Activated CD4-positive, alpha-beta T cell treated with anti-CD3 and anti-CD28 coated beads for 36 hours (primary cell): ENCODE measurements at regions not wholly inside any gene's neighbourhood (a gene's known extent, or its start where the extent isn't known, plus 50 kb on each side); places are given as distances from the start of the nearest gene placed in this dataset.

Experiments used
- ATAC-seq: fragments of 200-7000 bp; cut with Tn5 transposase; one replicate; pipeline ENCODE4 v1.10.0; 2021; ENCODE audit warnings: mild to moderate bottlenecking, moderate library complexity
- CTCF ChIA-PET: fragments of 350-600 bp; sonication (Branson Sonifier 250); formaldehyde crosslinking; loops from one replicate; lab custom pipeline; 2021; ENCODE audit warnings: antibody characterized with exemption; lab: Charles Lee
- POLR2A ChIA-PET: fragments of 350-600 bp; sonication (Branson Sonifier 250); formaldehyde crosslinking; loops from one replicate; lab custom pipeline; 2021; ENCODE audit warnings: antibody characterized with exemption, inconsistent platforms; lab: Charles Lee
- DNase-seq: peaks from one replicate; pipeline ENCODE4 v3.0.0-alpha.2; 2020
- H3K27ac Mint-ChIP-seq: one replicate; pipeline ENCODE4 v1.8.0; 2021; ENCODE audit warnings: mixed read lengths
- H3K27me3 Mint-ChIP-seq: one replicate; pipeline ENCODE4 v1.8.0; 2021; ENCODE audit warnings: mixed read lengths
- H3K36me3 Mint-ChIP-seq: one replicate; pipeline ENCODE4 v1.8.0; 2021; ENCODE audit warnings: low read depth, mixed read lengths
- H3K4me1 Mint-ChIP-seq: one replicate; pipeline ENCODE4 v1.8.0; 2021; ENCODE audit warnings: mixed read lengths
- H3K4me3 Mint-ChIP-seq: one replicate; pipeline ENCODE4 v1.8.0; 2021; ENCODE audit warnings: mild to moderate bottlenecking, moderate library complexity, mixed read lengths
- H3K9me3 Mint-ChIP-seq: one replicate; pipeline ENCODE4 v1.8.0; 2021; ENCODE audit warnings: low read depth, mixed read lengths
- intact Hi-C, 2 experiments: fragments of 100-400 bp; cut with DNase I in 1 of 2; cut with micrococcal nuclease in 1 of 2; formaldehyde crosslinking; loops; one replicate each; pipeline versions ENCODE4 v1.14.2 to v1.15.1; 2022 to 2024; cut with DNase I, micrococcal nuclease

GRCh38 chr3:74045000-74045399, 420.3 kb upstream of the PDZRN3 start:
- no peak overlapping the region for H3K27ac Mint-ChIP-seq

DNA sequence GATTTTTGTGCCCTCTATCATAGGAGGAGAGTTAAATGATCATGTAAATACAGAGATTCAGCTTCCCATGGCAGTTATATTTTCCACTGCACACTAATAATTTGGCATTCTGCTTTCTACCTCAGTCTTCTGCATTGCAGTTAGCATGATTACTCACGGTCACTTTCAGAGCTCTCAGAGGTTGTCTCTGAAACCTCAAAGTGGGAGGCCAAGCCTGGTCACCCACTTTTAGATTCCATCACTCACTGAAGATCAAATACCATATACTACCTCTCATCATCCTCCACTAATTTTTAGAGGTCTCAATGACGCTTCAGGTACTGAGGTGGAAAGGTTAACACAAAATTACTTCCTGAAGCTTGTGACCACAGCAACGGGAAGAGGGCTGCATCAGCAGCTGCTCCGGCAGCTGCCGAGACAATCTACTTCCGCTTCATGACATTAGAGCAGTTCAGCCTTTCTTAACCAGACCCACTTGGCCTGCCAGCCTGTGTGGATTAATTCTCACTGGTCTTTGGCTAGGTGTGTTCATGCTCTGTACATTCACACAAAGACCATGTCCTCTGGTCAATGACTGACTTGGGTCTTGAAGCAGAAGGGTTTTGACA, 416.4 kb upstream of the PDZRN3 start:
- CTCF ChIA-PET, result no interaction called here
- ATAC-seq (no peak), DNase-seq (no peak)
- intact Hi-C loops, result no loop called here
- H3K27me3 Mint-ChIP-seq, result no peaks in the 10 kb centered on the region
- no peak overlapping the region for H3K27ac Mint-ChIP-seq
- no peak overlapping the region for H3K4me3 Mint-ChIP-seq
- H3K4me1 Mint-ChIP-seq, result no peaks in the 10 kb centered on the region
- peaks cover 2% of the 10 kb centered on the region for H3K9me3 Mint-ChIP-seq
- POLR2A ChIA-PET, result no interaction called here
- no peaks in the 10 kb centered on the region for H3K36me3 Mint-ChIP-seq

More at GRCh38 chr3:74045000-74045399, 420.3 kb upstream of the PDZRN3 start:
- ChIA-PET CTCF (no interaction called here), POLR2A (no interaction called here)
- H3K4me1 Mint-ChIP-seq, result no peaks in the 10 kb centered on the region
- DNase-seq, result no peak
- no peaks in the 10 kb centered on the region for H3K36me3 Mint-ChIP-seq
- H3K27me3 Mint-ChIP-seq, result no peaks in the 10 kb centered on the region
- H3K4me3 Mint-ChIP-seq, result no peak overlapping the region
- ATAC-seq, result no peak
- intact Hi-C loops, result no loop called here
- peaks cover 4% of the 10 kb centered on the region for H3K9me3 Mint-ChIP-seq

DNA sequence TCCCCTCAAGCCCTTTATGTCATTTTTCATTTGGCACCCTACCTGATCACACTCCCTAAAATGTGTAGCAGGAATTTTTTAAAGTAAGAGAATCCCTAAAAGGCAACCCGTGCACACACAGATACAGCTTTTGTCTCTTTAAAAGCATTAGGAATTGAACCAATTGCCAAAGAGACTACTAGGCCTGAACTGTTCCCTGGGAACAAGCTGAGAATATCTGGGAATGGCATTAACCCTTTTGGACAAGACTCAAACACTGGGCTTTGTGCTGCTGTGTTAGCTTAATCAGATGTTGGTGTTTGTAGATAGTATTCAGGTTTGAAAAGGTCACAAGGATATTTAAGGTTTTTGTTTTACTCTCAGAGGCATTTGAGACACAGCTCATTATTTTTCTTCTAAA, 414.4 kb upstream of the PDZRN3 start:
- H3K9me3 Mint-ChIP-seq, result peaks cover 2% of the 10 kb centered on the region
- no peak for ATAC-seq
- H3K36me3 Mint-ChIP-seq, result no peaks in the 10 kb centered on the region
- H3K27ac Mint-ChIP-seq, result no peak overlapping the region
- H3K4me1 Mint-ChIP-seq, result no peaks in the 10 kb centered on the region
- intact Hi-C loops, result no loop called here
- DNase-seq, result no peak
- no peaks in the 10 kb centered on the region for H3K27me3 Mint-ChIP-seq
- no peak overlapping the region for H3K4me3 Mint-ChIP-seq
- ChIA-PET POLR2A (no interaction called here), CTCF (interaction anchor here (0.9 kb wide), 1 partner anchor 18 kb away, joined by 3 read pairs; no protein-coding TSS in a partner anchor)

DNA sequence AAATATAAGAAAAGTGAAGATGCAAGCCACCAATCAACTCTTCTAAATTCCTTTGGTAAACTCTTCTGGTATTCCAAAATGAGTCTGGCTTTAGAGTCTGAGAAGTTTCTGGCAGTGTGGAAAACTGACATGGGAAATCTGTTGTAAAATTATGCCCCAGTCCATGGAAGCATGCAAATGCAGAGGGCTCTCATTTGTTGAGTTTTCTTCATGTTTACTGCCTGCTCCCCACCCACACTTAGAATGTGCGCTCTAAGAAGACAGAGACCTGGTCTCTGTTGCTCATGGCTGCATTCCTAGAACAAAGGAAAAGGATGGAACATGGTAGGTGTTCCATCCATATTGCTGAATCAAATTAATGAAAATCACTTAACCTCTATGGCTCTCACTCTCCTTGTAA, 411.8 kb upstream of the PDZRN3 start:
- ChIA-PET CTCF (no interaction called here), POLR2A (no interaction called here)
- H3K9me3 Mint-ChIP-seq, result peaks cover under 1% of the 10 kb centered on the region
- H3K36me3 Mint-ChIP-seq, result no peaks in the 10 kb centered on the region
- no peak overlapping the region for H3K27ac Mint-ChIP-seq
- H3K27me3 Mint-ChIP-seq, result no peaks in the 10 kb centered on the region
- no peak overlapping the region for H3K4me3 Mint-ChIP-seq
- no peak for ATAC-seq
- DNase-seq, result no peak
- intact Hi-C loops, result no loop called here
- no peaks in the 10 kb centered on the region for H3K4me1 Mint-ChIP-seq

DNA sequence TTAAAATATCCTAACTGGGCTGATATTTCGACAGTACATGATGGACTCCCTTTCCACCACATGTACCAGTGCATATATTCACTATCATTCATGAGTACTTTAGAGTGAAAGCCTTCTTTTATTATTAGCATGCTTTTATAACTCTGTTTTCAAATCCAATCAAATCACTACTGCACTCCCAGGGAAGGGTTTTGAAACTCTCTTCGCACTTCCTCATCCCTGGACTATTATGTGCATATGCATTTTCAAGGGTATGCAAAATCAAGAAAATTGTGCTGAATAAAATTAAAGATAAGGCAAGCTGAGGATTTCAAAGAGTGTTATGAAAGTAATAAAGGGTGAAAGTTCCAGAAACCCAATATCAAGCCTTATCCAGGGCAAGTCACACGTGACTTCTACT, 411.4 kb upstream of the PDZRN3 start:
- no peak overlapping the region for H3K27ac Mint-ChIP-seq
- H3K9me3 Mint-ChIP-seq, result peaks cover 3% of the 10 kb centered on the region
- DNase-seq (no peak), ATAC-seq (no peak)
- ChIA-PET POLR2A (no interaction called here), CTCF (interaction anchor here (1.1 kb wide), 1 partner anchor 90 kb away, joined by 3 read pairs; no protein-coding TSS in a partner anchor)
- intact Hi-C loops, result no loop called here
- H3K27me3 Mint-ChIP-seq, result no peaks in the 10 kb centered on the region
- H3K36me3 Mint-ChIP-seq, result no peaks in the 10 kb centered on the region
- no peak overlapping the region for H3K4me3 Mint-ChIP-seq
- no peaks in the 10 kb centered on the region for H3K4me1 Mint-ChIP-seq

DNA sequence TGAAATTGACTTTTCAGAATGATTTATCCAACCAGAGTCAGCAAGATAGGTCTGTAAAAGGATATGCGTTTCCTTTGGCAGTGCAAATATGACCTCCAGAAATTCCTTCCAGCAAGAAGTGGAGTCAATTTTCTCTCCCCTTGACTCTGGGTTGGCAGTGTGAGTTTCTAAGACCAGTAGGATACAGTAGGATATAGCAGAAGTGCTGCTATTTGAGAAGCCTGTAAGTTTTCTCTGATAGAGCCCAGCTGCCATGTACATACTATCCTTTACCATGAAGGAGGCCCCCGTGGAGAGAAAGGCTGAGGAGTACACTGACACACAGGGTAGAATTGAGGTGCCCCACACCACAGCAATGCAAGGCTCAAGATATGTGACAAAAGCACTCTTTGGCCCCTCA, 409.1 kb upstream of the PDZRN3 start:
- Mint-ChIP-seq H3K9me3 (peaks cover 3% of the 10 kb centered on the region), H3K4me1 (no peaks in the 10 kb centered on the region), H3K4me3 (no peak overlapping the region), H3K36me3 (no peaks in the 10 kb centered on the region), H3K27me3 (no peaks in the 10 kb centered on the region), H3K27ac (no peak overlapping the region)
- CTCF ChIA-PET, result no interaction called here
- ATAC-seq (no peak), DNase-seq (no peak)
- intact Hi-C loops, result no loop called here
- POLR2A ChIA-PET, result no interaction called here

DNA sequence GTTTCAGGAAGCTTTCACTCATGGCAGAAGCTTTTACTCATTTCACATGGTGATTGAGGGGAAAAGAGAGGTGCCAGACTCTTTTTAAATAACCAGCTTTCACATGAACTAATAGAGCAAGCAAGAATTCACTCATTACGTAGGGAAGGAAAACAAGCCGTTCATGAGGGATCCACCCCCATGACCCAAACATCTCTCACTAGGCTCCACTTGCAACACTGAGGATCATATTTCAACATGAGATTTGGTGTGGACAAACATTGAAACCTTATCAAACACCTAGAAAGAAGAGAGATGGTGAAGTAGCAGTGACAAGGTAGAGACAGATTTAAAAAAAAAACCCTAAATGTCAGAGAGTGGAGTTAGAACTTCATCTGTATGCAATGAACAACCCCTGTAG, 408.6 kb upstream of the PDZRN3 start:
- Mint-ChIP-seq H3K27ac (no peak overlapping the region), H3K27me3 (no peaks in the 10 kb centered on the region), H3K36me3 (no peaks in the 10 kb centered on the region), H3K4me3 (no peak overlapping the region), H3K4me1 (no peaks in the 10 kb centered on the region), H3K9me3 (peaks cover 3% of the 10 kb centered on the region)
- DNase-seq, result no peak
- intact Hi-C loops, result no loop called here
- ChIA-PET CTCF (no interaction called here), POLR2A (no interaction called here)
- ATAC-seq, result no peak

DNA sequence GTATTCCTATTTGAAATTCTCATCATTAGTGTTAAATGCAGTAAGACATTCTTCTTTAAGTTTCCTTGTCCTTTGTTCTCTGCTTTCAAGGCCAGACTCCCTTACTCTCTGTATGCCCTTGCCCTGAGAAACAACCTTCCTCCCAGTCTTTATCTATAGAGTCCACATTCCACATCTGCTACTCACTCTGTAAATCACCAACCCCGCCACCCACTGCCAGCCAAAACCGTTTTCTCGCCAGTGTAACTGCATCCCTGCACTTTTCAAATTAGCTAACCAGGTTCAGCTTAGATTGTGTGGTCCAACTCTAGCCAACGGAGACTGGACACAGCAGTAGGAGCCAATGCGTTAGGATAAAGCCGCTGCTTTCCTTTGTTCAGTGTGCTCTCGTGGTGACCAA, 402.4 kb upstream of the PDZRN3 start:
- no peak overlapping the region for H3K4me3 Mint-ChIP-seq
- intact Hi-C loops, result no loop called here

DNA sequence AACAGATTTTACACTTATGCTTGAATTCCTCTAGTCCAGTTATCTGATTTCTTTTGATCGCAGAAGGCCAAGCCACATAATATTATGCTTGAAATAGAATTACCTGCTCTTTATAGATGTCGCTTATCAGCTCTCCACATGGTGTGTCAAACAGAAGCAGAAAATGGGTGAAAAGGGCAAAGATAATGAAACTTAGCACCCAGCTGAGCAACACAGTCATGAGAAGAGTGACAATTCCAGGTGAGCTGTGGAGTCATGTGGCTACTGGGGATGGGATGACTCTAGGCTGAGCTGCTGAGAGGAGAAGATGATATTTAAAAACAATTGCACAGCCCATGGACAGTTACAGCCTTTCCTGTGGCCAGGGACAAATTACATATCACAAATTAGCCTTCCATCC, 398.7 kb upstream of the PDZRN3 start:
- Mint-ChIP-seq H3K9me3 (peaks cover 6% of the 10 kb centered on the region), H3K4me3 (no peak overlapping the region), H3K27ac (no peak overlapping the region), H3K4me1 (no peaks in the 10 kb centered on the region), H3K27me3 (no peaks in the 10 kb centered on the region), H3K36me3 (no peaks in the 10 kb centered on the region)
- ATAC-seq (no peak), DNase-seq (no peak)
- ChIA-PET CTCF (no interaction called here), POLR2A (no interaction called here)
- intact Hi-C loops, result no loop called here

More for the DNA sequence above, 402.4 kb upstream of the PDZRN3 start:
- no peaks in the 10 kb centered on the region for H3K36me3 Mint-ChIP-seq
- H3K9me3 Mint-ChIP-seq, result peaks cover 5% of the 10 kb centered on the region
- H3K27me3 Mint-ChIP-seq, result no peaks in the 10 kb centered on the region
- H3K27ac Mint-ChIP-seq, result no peak overlapping the region
- ATAC-seq, result no peak
- H3K4me1 Mint-ChIP-seq, result no peaks in the 10 kb centered on the region
- DNase-seq, result no peak
- POLR2A ChIA-PET, result no interaction called here
- CTCF ChIA-PET, result no interaction called here

GRCh38 chr3:74021449-74021848, 396.7 kb upstream of the PDZRN3 start:
- POLR2A ChIA-PET, result no interaction called here
- Mint-ChIP-seq H3K36me3 (no peaks in the 10 kb centered on the region), H3K9me3 (peaks cover 5% of the 10 kb centered on the region), H3K27ac (no peak overlapping the region), H3K4me1 (no peaks in the 10 kb centered on the region), H3K27me3 (no peaks in the 10 kb centered on the region), H3K4me3 (no peak overlapping the region)
- CTCF ChIA-PET, result no interaction called here
- DNase-seq (no peak), ATAC-seq (no peak)
- intact Hi-C loops, result no loop called here

DNA sequence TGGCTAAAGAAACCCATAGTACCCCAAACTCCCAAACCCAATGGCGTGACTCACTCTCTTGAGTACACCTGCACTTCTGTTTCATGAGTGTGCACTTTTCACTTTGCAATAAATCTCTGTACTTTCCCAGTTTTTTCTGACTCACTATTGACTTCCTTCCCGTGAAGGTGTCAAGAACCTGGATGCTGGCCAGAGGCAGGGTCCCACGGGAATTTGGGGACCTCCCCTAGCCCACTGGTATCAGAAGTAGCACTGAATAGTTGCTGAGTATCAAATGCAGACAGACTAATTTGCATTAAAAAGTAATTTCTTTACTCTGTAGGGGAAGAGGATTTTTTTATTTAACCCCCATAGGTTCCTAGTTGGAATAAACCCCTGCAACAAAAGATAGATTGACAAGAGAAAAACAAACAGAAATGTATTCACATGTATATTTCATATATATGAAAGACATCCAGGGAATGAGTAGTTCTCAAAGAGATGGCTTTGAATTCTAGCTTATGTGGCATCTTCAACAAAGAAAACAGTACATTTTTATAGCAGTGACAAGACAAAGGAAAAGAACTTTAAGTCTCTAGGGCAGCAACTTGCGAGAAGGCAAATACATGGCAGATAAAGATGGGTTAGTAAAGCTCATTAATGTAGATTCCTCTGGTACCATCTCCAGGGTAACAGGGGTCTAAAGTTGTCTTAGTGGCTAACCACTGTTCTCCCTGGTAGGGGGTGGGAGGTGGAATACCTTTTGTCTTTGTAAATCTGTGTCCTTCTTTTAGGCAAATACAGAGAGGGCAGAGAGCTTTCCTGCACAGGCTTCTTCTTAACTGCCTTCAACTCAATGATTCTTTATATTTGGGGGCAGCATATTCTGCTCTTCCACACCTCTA, 385.5 kb upstream of the PDZRN3 start:
- ATAC-seq (no peak), DNase-seq (no peak)
- Mint-ChIP-seq H3K27me3 (no peaks in the 10 kb centered on the region), H3K4me3 (no peak overlapping the region), H3K36me3 (no peaks in the 10 kb centered on the region), H3K4me1 (no peaks in the 10 kb centered on the region), H3K27ac (no peak overlapping the region), H3K9me3 (peaks cover 2% of the 10 kb centered on the region)
- ChIA-PET POLR2A (no interaction called here), CTCF (no interaction called here)
- intact Hi-C loops, result no loop called here

DNA sequence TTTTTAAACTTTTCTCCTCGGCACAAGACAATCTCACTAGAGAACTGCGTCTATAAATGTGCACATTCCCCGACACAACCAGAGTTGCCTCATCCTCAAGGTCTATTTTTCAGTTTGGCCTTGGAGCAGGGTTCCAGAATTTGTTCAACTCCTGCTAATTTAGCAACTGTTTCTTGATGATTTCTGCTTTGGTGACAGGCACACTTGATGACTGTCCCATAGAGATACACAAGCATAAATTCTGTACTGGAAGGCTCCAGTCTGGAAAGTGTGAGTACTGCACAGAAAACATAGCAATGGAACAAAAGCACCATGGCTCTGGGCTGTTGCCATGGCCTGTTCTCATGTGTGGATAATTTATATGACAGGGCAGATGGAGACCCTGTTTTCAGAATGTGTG, 379.6 kb upstream of the PDZRN3 start:
- ChIA-PET POLR2A (no interaction called here), CTCF (no interaction called here)
- DNase-seq (no peak), ATAC-seq (no peak)
- H3K4me3 Mint-ChIP-seq, result no peak overlapping the region
- intact Hi-C loops, result no loop called here
- H3K27me3 Mint-ChIP-seq, result no peaks in the 10 kb centered on the region
- H3K9me3 Mint-ChIP-seq, result no peaks in the 10 kb centered on the region
- H3K4me1 Mint-ChIP-seq, result no peaks in the 10 kb centered on the region
- H3K27ac Mint-ChIP-seq, result no peak overlapping the region
- no peaks in the 10 kb centered on the region for H3K36me3 Mint-ChIP-seq
